GM21786 (cell line): ENCODE measurements at regions not wholly inside any gene's neighbourhood (a gene's known extent, or its start where the extent isn't known, plus 50 kb on each side); places are given as distances from the start of the nearest gene placed in this dataset.
A peak's percentile ranks its signal among the peaks of the same experiment; 100 is the strongest.

Experiments
- ATAC-seq: cut with Tn5 transposase; IDR thresholded peaks from one replicate; pipeline ENCODE4 v1.9.1; 2021; ENCODE audit not compliant: unreplicated experiment

- no peak for ATAC-seq
Measured at GRCh38 chr2:60329225-60329624, 224.2 kb downstream of the BCL11A start.

- ATAC-seq: no peak
Measured at GRCh38 chr2:60324536-60324935, 228.9 kb downstream of the BCL11A start.

GRCh38 chr2:60321816-60322215 lies 231.6 kb downstream of the BCL11A start:
- no peak for ATAC-seq

GRCh38 chr2:60320724-60321123 lies 232.7 kb downstream of the BCL11A start:
- no peak for ATAC-seq

DNA sequence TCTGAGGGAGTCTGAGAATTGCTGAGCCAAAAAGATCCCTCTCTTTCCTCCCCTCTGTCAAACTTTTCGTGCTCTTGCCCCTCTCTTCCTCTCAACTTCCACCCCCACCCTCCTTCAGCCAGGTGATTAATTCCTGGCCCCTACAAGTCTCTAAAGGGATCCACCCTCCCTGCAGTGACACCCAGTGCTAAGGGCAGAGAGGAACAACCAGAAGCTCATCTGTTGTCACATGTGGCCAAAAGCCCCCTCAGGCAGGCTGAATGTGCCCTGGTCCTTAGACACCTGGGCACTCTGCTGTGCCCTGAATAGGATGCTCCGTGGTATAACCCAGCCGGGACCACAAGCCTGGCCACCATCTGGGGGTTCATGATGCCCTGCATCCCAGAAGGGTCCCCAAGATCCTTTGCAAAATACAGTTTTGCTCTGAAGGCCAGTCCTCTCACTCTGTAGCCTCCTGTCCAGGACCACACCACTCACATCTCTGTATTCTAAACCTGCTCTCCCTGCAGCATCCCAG lies 234.4 kb downstream of the BCL11A start:
- ATAC-seq: no peak

GRCh38 chr2:60318544-60318943 lies 234.9 kb downstream of the BCL11A start:
- no peak for ATAC-seq

GRCh38 chr2:60317844-60318243 lies 235.6 kb downstream of the BCL11A start:
- peak; percentile 69 for ATAC-seq

GRCh38 chr2:60317034-60317386 lies 236.4 kb downstream of the BCL11A start:
- no peak for ATAC-seq

DNA sequence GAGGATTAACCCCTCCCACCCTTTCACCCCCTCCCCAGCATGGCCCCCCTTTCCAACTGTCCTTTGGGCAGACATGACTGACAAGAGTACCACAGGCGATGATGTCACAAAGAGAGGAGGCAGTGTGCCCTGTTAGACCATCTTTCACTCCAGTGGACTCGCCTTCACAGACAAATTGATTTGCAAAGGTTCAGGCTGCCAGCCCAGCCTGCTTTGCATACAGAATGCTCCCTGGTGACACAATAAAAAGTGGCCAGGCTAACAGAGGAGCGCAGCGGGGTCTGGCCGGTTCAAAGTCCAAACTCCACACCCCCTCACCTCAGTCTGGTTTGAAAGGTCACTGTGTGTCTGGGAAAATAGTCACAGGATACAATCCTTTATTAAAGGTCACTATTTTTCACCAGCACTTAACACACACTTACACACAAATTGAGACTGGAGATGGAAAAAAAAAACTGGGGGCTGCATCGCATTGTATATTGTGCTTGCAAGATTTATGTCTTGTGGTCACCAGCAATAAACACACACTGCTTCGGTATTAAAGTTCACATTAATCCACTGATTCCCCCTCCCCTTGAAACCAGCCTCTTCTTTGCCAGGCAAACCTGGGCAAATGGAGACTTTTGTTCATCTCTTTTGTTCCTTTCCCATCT lies 236.9 kb downstream of the BCL11A start:
- ATAC-seq: no peak

- ATAC-seq: peak; percentile 22
Measured at GRCh38 chr2:60313470-60314172, 239.8 kb downstream of the BCL11A start.

DNA sequence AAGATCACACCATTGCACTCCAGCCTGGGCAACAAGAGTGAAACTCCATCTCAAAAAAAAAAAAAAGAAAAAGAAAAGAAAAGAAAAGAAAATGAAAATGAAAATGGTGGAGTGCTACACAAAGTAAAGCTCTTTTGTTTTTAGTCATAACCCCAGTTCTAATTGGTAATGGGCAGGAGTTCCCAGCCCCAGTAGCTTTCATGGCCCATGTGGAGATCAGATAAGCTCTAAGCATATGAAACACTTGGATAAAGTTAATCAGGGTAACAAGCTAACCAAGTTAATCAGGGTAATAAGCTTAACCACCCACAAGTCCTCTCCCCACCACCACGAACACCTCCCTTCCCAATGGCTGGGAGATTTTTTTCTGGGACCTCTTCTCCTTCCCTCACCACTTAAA lies 240.8 kb downstream of the BCL11A start:
- ATAC-seq: peak; percentile 74

GRCh38 chr2:60311524-60311923 lies 241.9 kb downstream of the BCL11A start:
- peak; percentile 45 for ATAC-seq

GRCh38 chr2:60309941-60310660 lies 243.4 kb downstream of the BCL11A start:
- ATAC-seq: no peak

GRCh38 chr2:60309336-60309735 lies 244.1 kb downstream of the BCL11A start:
- ATAC-seq: no peak

- ATAC-seq: no peak
Measured at GRCh38 chr2:60306267-60306861, 247.1 kb downstream of the BCL11A start.

- ATAC-seq: no peak
Measured at GRCh38 chr2:60303680-60304079, 249.8 kb downstream of the BCL11A start.

DNA sequence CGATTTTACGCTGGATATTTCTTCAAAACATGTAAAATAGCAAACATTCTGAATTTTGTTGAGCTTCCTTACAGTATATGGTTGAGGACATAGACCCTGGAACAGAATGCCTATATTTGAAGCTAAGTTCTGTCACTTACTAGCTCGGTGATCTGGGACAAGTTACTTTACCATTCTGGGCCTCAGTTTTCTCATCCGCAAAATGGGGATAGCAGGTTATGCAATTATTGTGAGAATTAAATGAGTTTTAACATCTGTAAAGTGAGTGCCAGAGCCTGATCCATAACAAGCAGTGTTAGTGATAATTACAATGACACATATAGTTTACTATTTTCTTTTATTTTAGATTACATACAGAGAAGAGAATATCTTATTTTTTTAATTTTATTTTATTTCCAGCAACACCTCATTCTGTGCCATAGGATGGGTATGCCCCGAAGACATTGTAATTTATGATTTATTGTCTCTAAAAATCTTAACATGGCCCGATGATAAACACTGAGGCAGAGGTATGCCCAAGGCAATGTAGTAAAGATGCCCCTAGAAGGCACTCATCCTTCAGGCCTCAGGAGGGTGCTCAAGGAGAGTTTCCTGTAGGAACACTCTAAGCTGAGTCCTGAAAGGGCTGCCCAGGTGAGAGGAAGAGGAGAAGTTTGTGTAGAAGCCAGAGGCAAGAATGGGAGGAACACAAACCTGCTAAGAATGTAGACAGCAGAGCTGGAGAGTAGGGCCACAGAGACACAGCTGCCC lies 250.9 kb downstream of the BCL11A start:
- no peak for ATAC-seq

- no peak for ATAC-seq
Measured at GRCh38 chr2:60301726-60302125, 251.7 kb downstream of the BCL11A start.

DNA sequence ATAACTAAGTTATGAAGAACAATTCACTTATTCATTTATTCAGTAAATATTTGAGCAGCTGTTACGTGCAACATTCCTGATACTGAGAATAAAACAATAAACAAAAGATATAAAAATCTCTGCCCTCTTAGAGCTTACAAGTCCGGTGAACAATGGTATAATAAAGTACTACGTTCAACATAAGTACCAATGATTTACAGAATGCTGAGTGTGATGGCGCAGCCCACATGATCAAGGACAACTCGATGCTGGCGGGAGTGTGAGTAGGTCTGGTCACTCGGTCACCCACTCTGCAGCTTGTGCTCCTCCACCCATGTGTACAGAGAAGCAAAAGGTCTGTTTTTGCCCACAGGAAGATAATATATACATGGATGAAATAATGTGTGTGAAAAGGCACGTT lies 254.3 kb downstream of the BCL11A start:
- ATAC-seq: no peak

- no peak for ATAC-seq
Measured at GRCh38 chr2:60298006-60298696, 255.3 kb downstream of the BCL11A start.
